ENCODE measurements at regions not wholly inside any gene's neighbourhood (a gene's known extent, or its start where the extent isn't known, plus 50 kb on each side); places are given as distances from the start of the nearest gene placed in this dataset.

DNA sequence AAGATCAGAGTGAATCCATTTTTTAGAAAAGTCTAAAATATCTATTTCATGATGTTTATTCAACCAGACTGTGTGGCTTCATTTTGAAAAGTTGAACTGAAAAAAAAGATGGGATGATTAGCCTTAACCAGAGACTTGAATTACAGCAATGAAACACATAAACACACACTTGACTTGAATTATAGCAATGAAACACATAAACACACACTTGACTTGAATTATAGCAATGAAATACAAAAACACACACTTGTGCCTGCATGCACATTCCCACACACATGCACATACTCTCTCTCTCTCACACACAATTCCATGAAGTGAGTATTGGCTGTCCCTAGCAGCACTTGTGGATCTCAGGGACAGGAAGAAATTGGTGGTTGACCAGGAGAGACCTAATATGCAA is 286.8 kb downstream of the USP46 start:
- TF ChIP-seq, protein P1, sequence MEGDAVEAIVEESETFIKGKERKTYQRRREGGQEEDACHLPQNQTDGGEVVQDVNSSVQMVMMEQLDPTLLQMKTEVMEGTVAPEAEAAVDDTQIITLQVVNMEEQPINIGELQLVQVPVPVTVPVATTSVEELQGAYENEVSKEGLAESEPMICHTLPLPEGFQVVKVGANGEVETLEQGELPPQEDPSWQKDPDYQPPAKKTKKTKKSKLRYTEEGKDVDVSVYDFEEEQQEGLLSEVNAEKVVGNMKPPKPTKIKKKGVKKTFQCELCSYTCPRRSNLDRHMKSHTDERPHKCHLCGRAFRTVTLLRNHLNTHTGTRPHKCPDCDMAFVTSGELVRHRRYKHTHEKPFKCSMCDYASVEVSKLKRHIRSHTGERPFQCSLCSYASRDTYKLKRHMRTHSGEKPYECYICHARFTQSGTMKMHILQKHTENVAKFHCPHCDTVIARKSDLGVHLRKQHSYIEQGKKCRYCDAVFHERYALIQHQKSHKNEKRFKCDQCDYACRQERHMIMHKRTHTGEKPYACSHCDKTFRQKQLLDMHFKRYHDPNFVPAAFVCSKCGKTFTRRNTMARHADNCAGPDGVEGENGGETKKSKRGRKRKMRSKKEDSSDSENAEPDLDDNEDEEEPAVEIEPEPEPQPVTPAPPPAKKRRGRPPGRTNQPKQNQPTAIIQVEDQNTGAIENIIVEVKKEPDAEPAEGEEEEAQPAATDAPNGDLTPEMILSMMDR (conservative IDR thresholded peaks at IDR 0.05; ENCODE audit: low read depth, low read length) = no peak
- no peak for TF ChIP-seq EZH2phosphoT487 (IDR thresholded peaks at IDR 0.05; ENCODE audit: borderline replicate concordance, low read length)
- TF ChIP-seq EZH2 (IDR thresholded peaks at IDR 0.05; ENCODE audit: low read length, unreplicated experiment) = no peak
